Fibroblast of gingiva (primary cell): ENCODE measurements at regions not wholly inside any gene's neighbourhood (a gene's known extent, or its start where the extent isn't known, plus 50 kb on each side); places are given as distances from the start of the nearest gene placed in this dataset.

ENCODE experiments used
- DNase-seq: peaks from one replicate; pipeline ENCODE4 v3.0.0-alpha.2; 2011; ENCODE audit warnings: low read depth

DNA sequence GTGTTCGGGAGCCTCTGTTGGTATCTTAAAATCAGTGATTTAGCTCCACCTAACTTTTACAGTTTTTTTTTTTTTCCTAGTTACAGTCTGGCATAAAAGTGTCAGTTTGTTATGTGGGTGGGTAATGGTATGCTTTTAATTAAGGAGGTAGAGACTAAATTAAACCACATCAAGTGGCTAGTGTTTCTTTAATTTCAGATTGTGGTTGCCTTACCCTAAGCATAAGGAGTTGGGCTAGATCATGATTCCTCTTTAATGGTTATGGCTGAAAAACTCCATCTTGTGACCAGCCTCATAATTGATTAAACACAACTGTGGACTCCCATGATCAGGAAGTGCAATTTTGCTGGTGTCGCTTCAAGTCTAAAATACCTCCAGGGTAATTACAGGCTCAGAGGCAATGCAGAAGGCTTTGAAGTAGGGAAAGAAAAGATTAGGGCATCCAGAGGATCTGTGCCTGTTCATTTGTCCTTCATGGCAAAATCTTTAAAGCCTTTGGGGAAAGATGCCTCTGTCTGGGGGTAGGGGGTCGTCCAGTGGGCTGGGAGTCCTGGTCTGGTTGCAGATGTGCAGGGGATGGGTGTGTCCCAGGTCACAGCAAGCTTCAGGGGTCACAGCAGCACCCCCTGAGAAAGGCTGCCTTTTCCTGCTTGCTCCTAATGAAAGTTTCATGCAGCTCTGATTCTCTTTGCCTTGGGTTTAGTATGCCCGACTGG, 579.2 kb downstream of the BCL11A start:
- no peak for DNase-seq

DNA sequence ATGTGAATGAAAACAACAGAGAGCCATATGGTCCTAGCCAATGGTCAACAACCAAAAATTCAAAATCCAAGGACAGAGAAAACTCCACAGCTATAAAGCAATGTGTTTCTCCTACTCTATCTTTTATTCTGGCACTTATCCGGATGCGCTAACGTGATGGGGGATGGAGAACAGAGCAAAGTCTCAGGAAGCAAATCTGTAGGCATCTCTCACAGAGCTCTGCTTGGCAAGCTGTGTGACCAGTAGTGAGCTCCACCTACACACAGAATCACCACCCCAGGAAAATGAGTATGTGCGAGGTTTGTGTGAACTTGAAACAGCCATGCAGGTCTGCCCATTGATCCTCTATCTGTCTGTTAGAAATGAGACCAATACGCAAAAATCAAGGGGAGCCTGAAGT, 584.3 kb downstream of the BCL11A start:
- no peak for DNase-seq

DNA sequence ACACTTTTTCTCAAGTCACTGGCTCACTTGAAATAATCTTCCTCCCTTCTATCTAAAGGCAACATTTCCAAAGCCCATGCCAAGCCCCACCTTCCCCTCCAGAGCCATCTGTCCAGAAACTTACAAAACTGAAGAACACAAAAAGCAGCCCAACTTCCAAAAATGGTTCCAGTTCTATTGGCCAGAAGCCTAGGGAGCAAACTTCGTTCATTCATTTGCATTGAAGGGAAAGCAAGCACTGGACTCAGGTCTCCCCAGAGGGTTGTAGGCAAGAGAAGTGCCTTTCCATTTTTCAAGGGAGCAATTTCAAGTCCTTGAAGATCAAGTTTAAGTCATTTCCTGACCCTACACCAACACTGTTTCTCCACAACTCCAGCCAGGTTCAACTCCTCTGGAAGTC, 585.0 kb downstream of the BCL11A start:
- no peak for DNase-seq

DNA sequence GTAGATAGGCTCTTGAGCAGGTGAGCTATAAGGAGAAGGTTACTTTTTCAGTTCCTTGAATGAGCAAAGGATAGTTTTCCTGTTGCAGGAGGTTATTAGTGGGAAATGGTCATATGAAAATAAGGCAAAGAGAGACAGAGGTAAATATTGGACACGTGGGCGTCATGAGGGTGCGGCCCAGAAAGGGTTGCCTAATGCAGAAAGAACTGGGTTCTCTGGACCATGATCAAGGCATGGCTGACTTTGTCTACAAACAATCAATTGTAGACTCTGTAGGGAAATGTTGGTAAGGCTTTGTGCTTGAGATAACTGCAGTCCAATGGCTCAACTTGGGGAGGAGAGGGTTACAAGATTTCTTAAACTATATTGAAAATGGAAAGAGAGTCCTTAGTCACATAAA, 585.8 kb downstream of the BCL11A start:
- DNase-seq = no peak

DNA sequence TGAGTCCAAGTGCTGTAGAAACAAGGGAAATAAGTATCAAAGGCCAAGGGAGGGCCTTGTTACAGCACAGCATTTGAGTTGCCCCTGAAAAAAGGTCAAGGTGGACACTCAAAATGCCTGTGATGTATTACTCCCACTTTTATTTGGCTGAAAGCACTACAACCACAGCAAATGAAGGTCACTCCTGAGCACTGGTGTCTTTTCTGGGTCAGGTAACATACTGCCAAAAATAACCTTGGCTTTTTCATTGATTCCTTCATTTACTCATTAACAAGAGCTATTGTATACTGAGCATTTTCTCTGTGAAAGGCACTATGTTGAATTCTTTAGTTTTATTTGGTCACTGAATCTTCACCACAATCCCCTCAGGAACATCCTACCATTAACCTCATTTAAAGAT, 590.3 kb downstream of the BCL11A start:
- DNase-seq = no peak

DNA sequence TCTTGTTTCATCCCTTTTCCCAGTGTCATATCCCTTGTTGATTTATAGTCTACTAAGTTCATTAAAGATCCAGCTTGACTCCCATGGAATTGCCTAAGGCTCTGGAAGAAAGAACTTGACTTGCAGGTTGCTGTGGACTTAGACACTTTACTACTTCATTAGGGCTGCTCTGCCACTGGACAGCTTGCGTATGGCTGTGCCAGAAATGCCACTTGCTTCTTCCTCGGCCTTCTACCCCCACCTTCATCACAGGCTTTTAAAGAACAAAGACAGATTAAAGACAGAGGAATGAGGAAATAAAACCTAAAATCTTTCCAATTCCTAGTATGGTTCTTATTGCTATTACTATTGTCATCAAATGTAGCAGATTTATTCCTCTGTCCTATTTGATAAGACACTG, 591.7 kb downstream of the BCL11A start:
- no peak for DNase-seq

DNA sequence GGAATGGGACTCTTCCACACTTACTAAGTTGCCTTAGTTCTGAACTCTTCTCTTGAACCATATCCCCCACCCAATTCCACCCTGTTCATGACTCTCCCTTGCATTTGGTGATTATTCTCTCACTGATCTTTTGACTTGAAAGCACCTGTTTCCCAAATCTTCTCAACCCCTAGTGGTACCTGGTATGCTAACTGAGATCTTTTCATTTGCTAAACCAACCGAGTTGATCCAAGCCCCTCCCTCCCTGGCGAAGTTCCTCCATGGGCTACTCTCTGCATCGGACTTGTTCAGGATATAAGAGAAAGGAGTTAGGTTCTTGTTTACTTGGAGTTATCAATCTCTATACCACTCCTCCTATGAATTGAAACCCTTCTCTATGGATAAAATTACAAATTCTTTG, 593.5 kb downstream of the BCL11A start:
- DNase-seq = no peak

DNA sequence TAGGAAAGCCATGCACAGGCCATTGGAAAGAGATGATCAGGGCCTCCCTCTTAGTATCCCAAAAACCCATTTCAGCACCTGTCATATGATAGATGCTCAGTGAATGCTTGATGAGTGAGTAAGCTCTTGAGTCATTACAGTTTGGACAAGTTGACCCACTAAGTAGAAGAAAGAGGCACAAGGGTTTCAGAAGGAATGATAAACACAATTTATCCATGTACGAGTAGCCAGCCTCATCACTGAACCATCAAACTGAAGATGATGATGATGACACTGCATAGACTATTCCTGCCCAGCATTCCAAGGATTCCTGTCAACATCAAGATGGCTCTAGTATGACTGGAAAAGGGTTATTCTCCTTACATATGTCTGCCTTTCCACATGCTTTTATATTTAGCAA, 596.0 kb downstream of the BCL11A start:
- no peak for DNase-seq

DNA sequence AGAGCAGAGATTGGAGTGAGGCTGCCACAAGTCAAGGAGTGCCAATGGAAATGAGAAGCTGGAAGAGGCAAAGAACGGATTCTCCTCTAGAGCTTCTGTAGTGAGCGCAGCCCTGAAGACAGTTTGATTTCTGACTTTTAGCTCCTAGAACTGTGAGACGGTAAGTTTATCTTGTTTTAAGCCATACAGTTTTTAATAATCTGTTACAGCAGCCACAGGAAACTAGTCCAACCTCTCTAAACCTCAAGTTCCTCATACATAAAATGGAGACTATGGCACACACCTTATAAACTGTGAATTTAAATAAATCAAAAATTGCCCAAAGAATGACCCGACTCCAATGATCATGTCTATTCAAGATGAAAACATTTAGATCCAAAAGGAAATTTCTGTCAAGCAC, 596.5 kb downstream of the BCL11A start:
- no peak for DNase-seq

DNA sequence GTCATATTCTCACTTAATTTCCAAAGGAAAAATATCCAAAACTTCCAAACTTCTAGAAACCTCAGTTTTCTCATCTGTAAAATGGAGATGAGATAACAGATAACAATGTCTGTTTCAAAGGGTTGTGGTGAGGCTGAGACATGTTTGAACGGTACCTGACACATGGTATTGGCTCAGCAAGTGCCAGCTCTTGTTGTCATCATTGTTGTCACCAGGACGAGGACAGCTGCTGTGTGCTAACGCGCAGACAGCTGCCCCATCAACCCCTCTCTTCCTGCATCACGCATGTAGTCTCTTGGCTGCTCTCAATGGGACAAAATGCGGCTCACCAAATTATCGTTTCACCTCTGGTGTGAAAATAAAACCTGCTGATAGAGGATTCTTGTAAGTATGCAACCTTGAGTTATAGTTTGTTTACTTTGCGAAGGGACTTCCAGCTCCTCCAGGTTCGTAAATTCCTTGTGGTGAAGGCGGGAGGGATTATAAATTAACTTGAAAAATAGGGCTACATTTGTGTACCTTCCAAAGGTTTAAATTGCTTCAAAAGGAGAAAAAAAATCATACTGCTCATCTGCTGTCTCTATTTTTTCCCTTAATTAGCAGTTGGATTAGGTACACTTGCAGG, 605.4 kb downstream of the BCL11A start:
- DNase-seq = no peak

DNA sequence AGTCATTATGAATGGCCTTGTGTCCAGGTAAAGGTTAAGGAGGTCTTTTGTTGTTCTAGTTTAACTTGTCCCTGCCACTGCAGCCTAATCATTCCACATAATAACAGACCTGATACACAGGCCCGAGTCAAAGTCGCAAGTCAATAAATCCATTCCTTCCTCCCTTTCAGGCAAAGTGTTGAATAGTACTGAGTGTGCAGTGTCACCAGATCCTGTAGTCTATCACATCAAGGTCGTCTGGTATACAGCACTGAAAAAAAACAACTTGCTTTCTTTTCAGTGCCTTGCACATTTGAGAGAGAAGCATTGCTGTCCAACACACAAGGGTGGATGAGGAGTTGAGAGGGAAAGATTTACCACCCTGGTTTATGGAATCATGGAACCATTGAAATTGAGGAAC, 606.2 kb downstream of the BCL11A start:
- no peak for DNase-seq

DNA sequence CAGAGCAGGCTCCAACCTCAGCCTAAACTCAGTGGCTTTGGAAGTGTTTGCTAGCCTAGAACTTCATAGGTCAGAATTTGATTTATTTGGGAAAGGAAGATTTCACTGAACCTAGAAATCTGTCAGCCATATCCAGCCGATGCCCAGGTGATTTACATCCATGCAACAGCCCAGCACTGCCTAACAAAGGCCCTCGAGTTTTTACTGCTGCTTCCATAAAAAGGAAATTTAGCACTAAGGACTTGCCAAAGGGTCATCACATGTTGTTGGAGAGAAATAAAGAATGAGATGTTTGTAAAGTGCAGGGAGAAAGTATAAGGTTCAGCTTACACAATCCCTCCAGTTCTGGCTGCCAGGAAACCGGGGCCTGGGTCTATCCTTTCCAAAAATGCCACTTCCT, 614.2 kb downstream of the BCL11A start:
- DNase-seq = no peak

DNA sequence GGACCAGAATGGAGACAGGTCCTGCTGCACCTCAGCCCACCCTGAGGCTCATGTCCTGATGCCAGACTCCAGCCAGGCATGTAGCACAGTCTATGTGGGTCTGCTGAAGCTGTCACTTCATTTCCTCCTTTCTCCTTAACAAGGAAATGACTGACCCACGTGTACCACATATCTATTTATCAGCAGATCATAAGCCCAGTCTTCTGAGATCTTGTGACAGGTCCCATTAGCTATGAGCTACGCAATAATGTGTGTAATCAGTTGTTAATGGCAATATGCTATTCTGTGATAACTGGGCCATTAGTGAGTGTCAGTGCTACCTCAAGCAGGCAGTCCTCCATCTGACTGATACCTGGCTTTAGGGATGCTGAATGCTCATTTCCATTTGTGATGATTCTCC, 615.3 kb downstream of the BCL11A start:
- DNase-seq = no peak

DNA sequence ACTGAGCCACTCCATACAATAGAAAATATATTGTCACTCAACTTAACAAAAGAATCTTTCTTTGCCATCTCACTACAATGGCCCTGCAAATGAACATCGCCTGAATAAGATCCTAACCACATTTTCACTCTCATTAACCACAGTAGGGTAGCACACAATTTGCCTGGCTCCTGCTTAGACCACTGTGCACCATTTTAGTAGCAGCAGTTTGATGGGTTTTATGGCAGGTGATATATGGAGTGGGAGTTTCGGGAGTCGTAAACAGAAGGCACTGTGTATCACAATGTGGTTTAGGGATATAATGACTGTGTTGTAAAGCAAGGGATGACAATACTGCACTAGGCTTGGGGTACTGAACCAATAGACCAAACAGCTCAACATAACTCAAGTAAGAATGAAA, 617.4 kb downstream of the BCL11A start:
- no peak for DNase-seq

DNA sequence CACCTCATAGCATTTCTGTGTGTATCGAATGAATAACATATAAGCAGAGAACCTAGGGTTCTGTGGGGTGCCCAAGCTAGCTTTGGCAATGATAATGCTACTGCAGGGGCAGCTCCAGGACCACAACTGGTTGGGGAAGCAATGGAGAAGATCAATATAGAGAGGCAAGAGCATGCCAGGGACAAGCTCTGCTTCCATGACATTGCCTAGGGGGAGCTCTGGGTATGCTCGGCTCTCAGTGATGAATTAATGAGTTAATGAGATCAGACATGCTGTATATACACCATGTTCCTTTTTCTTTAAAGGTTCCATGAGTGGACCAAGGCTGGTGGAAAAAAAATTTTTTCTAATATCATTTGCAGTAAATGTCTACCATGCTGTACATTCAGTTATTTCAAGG, 618.4 kb downstream of the BCL11A start:
- no peak for DNase-seq

DNA sequence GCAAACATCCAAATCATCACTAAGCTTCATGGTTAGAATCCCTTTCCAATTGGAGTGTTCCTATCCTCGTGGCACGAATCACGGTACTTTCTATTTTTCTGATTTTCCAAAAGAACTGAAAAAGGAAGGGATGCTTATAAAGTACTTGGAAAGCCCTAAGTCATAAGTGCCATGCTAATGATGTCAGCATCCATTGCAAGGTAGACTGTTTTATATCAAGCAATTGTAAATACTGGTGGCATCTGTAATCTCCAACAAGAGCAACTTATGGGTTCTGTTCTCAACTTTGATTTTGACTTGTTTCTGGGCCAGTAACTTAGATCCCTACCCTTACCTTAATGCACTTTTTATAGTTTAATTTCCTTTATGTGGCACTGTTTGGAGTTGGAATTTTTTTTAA, 619.5 kb downstream of the BCL11A start:
- no peak for DNase-seq

DNA sequence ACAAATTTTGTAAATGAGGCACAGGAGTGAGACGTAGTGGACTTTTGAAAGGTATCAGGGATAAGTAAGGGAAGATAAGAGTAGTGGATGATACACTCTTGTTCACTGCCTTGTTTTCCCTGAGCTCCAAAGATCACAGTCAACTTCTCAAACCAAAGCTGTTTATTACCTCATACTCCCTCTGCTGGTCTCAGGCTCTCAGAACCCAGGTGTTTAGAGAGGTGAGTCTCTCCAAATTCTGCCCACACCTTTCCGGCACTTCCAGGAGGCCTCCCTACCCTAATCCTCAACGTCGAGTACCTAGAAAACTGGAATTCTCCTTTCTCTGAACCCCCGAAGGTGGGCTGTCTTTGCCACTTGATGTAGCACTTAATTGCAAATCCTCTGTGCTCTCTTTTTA, 621.1 kb downstream of the BCL11A start:
- DNase-seq = no peak

DNA sequence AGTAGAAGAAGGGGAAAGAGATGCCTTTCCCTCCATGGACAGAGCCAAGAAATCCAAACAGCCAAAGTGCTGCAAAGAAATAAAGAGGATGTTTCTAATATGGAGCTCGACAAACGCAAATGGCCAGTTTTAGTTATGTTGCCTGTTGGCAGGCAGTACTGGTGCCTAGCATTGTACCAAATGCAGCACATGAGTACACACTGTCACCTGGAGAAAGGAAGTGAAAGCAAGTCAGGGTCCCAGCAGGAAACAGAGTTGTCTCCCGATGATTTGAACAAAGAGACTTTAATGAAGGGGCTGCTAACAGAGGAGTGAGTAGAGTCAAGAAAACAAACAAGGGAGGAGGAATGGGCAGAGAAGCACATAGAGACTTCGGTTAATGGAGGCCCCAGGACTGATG, 623.0 kb downstream of the BCL11A start:
- DNase-seq = no peak

DNA sequence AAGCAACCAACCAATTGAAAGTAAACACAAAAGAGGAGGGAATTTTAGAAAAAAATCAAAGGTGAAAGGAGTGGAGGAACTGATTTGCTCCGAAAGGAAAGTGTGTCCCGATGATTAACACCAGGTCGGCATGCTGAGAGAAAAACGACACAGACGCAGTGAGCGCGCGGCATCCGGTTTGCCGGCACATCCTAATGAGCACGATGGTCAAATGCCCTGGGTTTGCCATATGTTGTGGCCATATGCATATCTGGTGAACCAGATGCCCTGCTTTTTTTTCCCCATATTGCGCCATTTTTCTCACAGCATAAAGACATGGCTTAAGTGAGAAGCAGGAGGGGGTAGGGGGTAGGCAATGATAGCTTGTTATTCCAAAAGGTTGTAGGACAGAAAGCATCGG, 626.7 kb downstream of the BCL11A start:
- DNase-seq = no peak

DNA sequence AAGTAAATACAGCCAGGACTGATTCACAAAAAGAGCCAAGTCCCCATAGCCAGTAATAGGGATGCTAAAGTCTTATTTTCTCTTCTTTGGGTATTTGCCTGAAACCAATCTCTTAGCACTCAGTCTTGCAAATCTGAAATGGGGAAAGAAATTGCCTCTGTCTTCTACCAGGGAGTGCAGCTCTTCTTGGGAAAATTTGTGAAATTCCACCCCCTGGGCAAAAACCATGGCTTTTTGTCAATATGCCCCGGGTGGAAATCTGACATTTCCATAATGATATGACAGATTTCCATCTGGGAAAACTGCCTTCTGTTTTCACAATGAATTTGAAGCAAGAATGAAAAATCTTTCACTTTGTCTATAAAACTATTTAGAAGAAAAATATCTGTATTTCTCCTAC, 628.1 kb downstream of the BCL11A start:
- DNase-seq = no peak

DNA sequence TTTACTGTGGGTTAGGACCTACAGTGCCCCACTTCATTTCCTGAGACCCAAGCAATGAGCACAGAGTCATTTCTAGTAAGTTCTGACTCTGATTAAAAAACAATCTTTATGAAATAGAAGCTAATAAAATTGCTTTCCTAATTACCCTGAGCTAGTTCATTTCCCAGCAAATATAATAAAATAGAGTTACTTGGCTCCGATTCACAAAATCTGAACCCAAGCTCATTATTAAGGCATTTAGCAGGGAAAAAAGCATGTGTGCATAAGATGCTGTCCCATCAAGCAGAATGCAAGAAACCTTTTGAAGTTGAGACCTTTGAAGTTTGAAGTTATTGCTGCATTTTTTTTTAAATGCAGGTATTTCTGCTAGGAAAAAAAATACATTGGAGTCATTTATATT, 629.1 kb downstream of the BCL11A start:
- no peak for DNase-seq

DNA sequence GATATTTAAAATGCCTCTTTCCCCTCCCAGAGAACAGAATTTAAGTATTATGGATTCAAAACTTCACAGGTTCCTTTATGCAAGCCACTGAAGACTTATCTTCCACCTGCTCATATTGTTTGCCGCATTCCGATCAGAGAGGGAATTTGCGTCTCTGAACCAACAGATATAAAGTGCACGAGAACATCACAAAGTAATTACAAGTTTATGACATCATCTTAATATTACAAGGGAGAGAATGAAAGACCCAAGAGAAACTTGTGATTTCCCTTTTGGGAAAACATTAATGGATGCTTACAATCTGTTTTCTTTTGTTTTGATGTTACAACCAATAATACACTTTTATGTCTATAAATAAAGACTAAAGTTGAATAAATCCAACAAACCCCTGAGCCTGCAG, 631.0 kb downstream of the BCL11A start:
- no peak for DNase-seq

DNA sequence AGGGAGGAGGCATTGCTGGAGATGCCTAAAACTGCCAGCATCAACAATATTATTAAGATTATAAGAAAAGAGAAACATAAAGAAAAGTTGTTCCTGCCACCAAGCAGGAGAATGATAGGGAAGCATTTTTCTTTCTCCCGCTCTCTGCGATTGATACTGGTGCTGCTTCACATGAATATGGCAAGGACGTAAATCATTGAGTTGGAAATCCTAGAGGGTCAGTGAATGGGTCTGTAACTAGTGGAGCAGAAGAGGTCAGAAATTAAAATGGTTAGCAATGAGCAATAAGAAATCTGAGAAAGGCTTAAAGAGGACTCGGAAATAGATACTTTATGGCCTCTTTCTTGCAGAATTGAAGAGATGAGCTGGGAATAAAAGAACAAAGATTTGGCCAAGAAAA, 631.7 kb downstream of the BCL11A start:
- no peak for DNase-seq

DNA sequence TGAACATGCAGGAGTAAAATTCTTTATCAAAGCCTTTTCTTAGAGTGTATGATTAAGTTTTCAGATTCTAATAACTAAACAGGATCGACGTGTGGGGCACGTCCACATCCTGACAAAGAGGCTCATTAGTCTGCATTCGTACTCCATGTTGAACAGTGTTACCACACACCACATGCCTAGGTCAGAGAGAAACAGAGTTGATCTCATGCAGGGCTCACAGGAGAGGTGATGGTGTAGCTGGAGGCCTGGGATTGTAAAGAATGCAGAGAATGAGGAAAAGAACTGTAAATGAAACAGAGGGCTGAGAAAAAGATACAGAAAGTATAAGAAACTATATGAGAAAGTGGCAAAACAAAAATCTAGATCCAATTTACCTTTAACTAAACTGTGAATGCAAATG, 632.5 kb downstream of the BCL11A start:
- no peak for DNase-seq
